Astrocyte of the cerebellum (primary cell): ENCODE measurements at regions not wholly inside any gene's neighbourhood (a gene's known extent, or its start where the extent isn't known, plus 50 kb on each side); places are given as distances from the start of the nearest gene placed in this dataset.

Source experiments
- DNase-seq: peaks from one replicate; pipeline ENCODE4 v3.0.0-alpha.2; 2011; ENCODE audit warnings: low read depth
- H3K4me3 ChIP-seq: 2 replicates; pipeline ENCODE4 v1.5.1; 2011; ENCODE audit warnings: mild to moderate bottlenecking, low read depth, low read length, moderate library complexity
- CTCF ChIP-seq: IDR thresholded peaks from 2 replicates; pipeline ENCODE4 v1.5.1; 2012; ENCODE audit warnings: low read length, low read depth, moderate library complexity, mild to moderate bottlenecking; ENCODE audit errors: missing control alignments
- in situ Hi-C: cut with HindIII; loops from 2 replicates; pipeline ENCODE4 v1.10.0; 2017; ENCODE audit warnings: low sequenced_read_pairs

- in situ Hi-C loops, result no loop called here
- TF ChIP-seq CTCF, result no peak
- DNase-seq, result peak; percentile 42
- no peak overlapping the region for H3K4me3 ChIP-seq
Measured at GRCh38 chr6:130598021-130598989, 228.9 kb upstream of the SMLR1 start.

- in situ Hi-C loops, result no loop called here
- DNase-seq, result peak; percentile 53
- no peak for TF ChIP-seq CTCF
- no peak overlapping the region for H3K4me3 ChIP-seq
Measured at GRCh38 chr6:130600880-130601341, 226.3 kb upstream of the SMLR1 start.

GRCh38 chr6:130602151-130602770 lies 224.9 kb upstream of the SMLR1 start:
- no peak overlapping the region for H3K4me3 ChIP-seq

GRCh38 chr6:130603391-130603790 lies 223.8 kb upstream of the SMLR1 start:
- DNase-seq, result no peak
- in situ Hi-C loops, result no loop called here
- no peak for TF ChIP-seq CTCF
- H3K4me3 ChIP-seq, result no peak overlapping the region

More at GRCh38 chr6:130602151-130602770, 224.9 kb upstream of the SMLR1 start:
- TF ChIP-seq CTCF, result no peak
- DNase-seq, result peak; percentile 74
- in situ Hi-C loops, result no loop called here

- no peak for TF ChIP-seq CTCF
- in situ Hi-C loops, result no loop called here
- H3K4me3 ChIP-seq, result no peak overlapping the region
- no peak for DNase-seq
Measured at GRCh38 chr6:130604841-130605399, 222.3 kb upstream of the SMLR1 start.

GRCh38 chr6:130610303-130610702 lies 216.9 kb upstream of the SMLR1 start:
- no peak for TF ChIP-seq CTCF
- no peak for DNase-seq
- in situ Hi-C loops, result no loop called here
- H3K4me3 ChIP-seq, result no peak overlapping the region
